ENCODE measurements at regions not wholly inside any gene's neighbourhood (a gene's known extent, or its start where the extent isn't known, plus 50 kb on each side); places are given as distances from the start of the nearest gene placed in this dataset.

GRCh38 chr1:234704106-234704887, 94.3 kb upstream of the IRF2BP2 start:
- Mint-ChIP-seq H3K4me1 (peaks cover 6% of the 10 kb centered on the region), H3K36me3 (peaks cover 6% of the 10 kb centered on the region), H3K9me3 (peaks cover 4% of the 10 kb centered on the region), H3K27ac (peak overlapping the region; percentile 32), H3K27me3 (peaks cover 8% of the 10 kb centered on the region), H3K4me3 (no peak overlapping the region)
- POLR2A ChIA-PET: interaction anchor here (0.5 to 1.1 kb wide), 3 partner anchors 15 to 1133 kb away, joined by 3 read pairs; no protein-coding TSS in a partner anchor
- ATAC-seq (ENCODE audit: low read depth) (no peak), DNase-seq (no peak)

- POLR2A ChIA-PET: no interaction called here
- Mint-ChIP-seq H3K4me3 (no peak overlapping the region), H3K9me3 (peaks cover 2% of the 10 kb centered on the region), H3K36me3 (peaks cover 3% of the 10 kb centered on the region), H3K4me1 (peaks cover 1% of the 10 kb centered on the region), H3K27ac (no peak overlapping the region), H3K27me3 (peaks cover 8% of the 10 kb centered on the region)
- ATAC-seq (ENCODE audit: low read depth): no peak
- no peak for DNase-seq
Observed at GRCh38 chr1:234702342-234703000, 92.5 kb upstream of the IRF2BP2 start.

DNA sequence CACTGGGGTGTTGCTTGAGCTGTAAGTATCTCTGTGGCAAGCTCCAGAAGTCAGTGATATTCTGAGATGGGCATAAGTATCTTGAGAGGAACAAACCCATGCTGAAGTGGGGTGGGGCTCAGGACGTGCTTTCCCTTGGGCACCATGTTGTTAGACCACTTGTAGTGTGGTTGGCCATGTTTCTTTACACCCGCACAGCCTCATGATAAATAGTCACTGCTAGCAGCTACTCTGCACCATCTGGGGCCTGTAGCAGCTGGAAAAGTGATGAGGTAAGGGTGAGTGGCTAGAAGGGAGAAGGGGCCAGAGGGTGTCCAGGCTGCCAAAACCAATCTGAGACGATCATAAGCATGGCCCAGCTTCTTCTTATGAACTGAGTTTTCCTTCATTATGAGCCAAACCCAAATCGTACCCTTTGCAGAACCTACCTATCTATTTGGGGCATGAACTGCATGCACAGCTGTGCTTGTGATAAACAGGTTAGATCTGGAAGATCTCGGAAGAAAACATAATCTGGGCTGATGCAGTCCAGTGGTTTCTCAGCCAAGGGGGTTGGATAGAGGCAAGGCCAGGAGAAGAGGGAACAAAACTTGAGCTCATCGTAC, 91.9 kb upstream of the IRF2BP2 start:
- H3K27ac Mint-ChIP-seq: no peak overlapping the region
- no peak for DNase-seq
- H3K9me3 Mint-ChIP-seq: peaks cover 2% of the 10 kb centered on the region
- peaks cover 1% of the 10 kb centered on the region for H3K4me1 Mint-ChIP-seq
- POLR2A ChIA-PET: no interaction called here
- no peak for ATAC-seq (ENCODE audit: low read depth)
- H3K4me3 Mint-ChIP-seq: no peak overlapping the region
- peaks cover 8% of the 10 kb centered on the region for H3K27me3 Mint-ChIP-seq
- H3K36me3 Mint-ChIP-seq: peaks cover 3% of the 10 kb centered on the region

DNA sequence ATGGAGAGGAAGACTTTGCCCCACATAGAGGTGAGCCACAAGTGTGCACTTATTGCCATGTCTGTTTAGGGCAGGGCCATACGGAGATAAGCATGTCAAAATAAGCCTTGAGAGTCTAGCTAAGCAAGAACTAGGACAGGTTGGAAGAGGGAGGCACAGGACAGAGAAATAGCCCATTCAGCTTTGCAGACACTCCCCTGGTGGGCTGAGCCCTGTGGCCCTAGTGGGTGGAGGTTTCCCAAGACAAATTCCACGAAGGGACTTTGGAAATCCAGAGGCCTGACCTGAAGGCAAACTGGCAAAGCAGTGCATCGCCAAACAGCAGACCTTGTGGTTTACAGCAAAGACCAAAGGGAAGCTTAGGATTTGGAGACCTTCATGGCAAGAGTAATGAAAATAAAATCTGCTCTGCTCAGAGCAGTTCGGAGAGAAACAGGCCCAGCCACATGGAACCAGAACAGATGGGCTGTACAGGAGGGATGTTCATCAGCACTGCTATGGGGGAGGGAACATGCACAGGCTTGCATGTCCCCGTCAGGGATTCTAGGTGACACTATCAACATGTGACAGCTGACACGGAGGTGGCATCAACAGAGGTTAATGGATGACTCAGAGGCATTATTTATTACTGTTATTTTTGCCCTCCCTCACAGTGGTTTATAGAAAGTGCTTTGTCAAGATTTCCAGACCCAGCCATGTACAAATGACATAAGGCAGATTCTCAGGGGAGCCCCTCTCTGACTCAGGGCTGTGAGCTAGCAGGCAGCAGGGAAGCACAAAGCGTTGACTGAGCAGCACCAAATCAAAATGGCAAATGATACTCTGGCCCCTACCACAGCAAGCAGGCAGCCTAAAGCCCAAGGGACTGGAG, 90.1 kb upstream of the IRF2BP2 start:
- H3K4me3 Mint-ChIP-seq: no peak overlapping the region
- POLR2A ChIA-PET: no interaction called here
- H3K4me1 Mint-ChIP-seq: no peaks in the 10 kb centered on the region
- DNase-seq (no peak), ATAC-seq (ENCODE audit: low read depth) (no peak)
- H3K27ac Mint-ChIP-seq: no peak overlapping the region
- peaks cover 3% of the 10 kb centered on the region for H3K36me3 Mint-ChIP-seq
- peaks cover 5% of the 10 kb centered on the region for H3K27me3 Mint-ChIP-seq
- peaks cover 2% of the 10 kb centered on the region for H3K9me3 Mint-ChIP-seq

GRCh38 chr1:234698686-234699085, 88.7 kb upstream of the IRF2BP2 start:
- no peak for ATAC-seq (ENCODE audit: low read depth)
- no peak overlapping the region for H3K27ac Mint-ChIP-seq
- no peaks in the 10 kb centered on the region for H3K36me3 Mint-ChIP-seq
- H3K4me1 Mint-ChIP-seq: no peaks in the 10 kb centered on the region
- no peaks in the 10 kb centered on the region for H3K27me3 Mint-ChIP-seq
- POLR2A ChIA-PET: no interaction called here
- DNase-seq: no peak
- H3K9me3 Mint-ChIP-seq: peaks cover 2% of the 10 kb centered on the region
- H3K4me3 Mint-ChIP-seq: no peak overlapping the region

DNA sequence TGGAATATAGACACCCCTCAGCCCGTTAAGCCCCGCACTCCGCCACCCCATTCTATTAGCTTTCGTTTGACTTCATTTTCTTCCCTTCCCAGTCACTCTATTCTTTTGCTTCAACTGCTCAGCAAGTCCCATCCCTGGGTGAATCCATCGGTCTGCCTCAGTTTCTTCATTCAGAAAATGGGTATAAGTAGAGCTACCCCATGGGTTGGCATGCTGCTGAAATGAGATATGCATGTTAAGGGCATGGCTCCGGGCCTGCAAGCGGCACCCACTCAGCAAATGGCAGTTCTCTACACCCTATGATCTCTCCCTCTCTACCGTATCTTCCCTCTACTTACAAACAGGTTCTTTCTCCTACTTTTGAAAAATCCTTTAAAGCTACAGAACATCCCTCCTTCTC, 87.8 kb upstream of the IRF2BP2 start:
- Mint-ChIP-seq H3K36me3 (no peaks in the 10 kb centered on the region), H3K4me1 (no peaks in the 10 kb centered on the region), H3K4me3 (no peak overlapping the region), H3K9me3 (peaks cover 2% of the 10 kb centered on the region), H3K27me3 (no peaks in the 10 kb centered on the region), H3K27ac (peak overlapping the region; percentile 3)
- DNase-seq (no peak), ATAC-seq (ENCODE audit: low read depth) (no peak)
- POLR2A ChIA-PET: no interaction called here

GRCh38 chr1:234697015-234697414, 87.0 kb upstream of the IRF2BP2 start:
- Mint-ChIP-seq H3K36me3 (no peaks in the 10 kb centered on the region), H3K9me3 (peaks cover under 1% of the 10 kb centered on the region), H3K4me3 (no peak overlapping the region), H3K4me1 (no peaks in the 10 kb centered on the region), H3K27me3 (no peaks in the 10 kb centered on the region), H3K27ac (no peak overlapping the region)
- ATAC-seq (ENCODE audit: low read depth) (no peak), DNase-seq (no peak)
- POLR2A ChIA-PET: no interaction called here

GRCh38 chr1:234696148-234696576, 86.2 kb upstream of the IRF2BP2 start:
- ATAC-seq (ENCODE audit: low read depth): no peak
- Mint-ChIP-seq H3K27ac (no peak overlapping the region), H3K4me1 (no peaks in the 10 kb centered on the region), H3K4me3 (no peak overlapping the region), H3K9me3 (no peaks in the 10 kb centered on the region), H3K27me3 (no peaks in the 10 kb centered on the region), H3K36me3 (no peaks in the 10 kb centered on the region)
- DNase-seq: no peak
- POLR2A ChIA-PET: no interaction called here

GRCh38 chr1:234694661-234695060, 84.7 kb upstream of the IRF2BP2 start:
- Mint-ChIP-seq H3K9me3 (no peaks in the 10 kb centered on the region), H3K27me3 (no peaks in the 10 kb centered on the region), H3K4me3 (no peak overlapping the region), H3K4me1 (no peaks in the 10 kb centered on the region), H3K27ac (no peak overlapping the region), H3K36me3 (no peaks in the 10 kb centered on the region)
- ATAC-seq (ENCODE audit: low read depth): no peak
- no peak for DNase-seq
- POLR2A ChIA-PET: no interaction called here

DNA sequence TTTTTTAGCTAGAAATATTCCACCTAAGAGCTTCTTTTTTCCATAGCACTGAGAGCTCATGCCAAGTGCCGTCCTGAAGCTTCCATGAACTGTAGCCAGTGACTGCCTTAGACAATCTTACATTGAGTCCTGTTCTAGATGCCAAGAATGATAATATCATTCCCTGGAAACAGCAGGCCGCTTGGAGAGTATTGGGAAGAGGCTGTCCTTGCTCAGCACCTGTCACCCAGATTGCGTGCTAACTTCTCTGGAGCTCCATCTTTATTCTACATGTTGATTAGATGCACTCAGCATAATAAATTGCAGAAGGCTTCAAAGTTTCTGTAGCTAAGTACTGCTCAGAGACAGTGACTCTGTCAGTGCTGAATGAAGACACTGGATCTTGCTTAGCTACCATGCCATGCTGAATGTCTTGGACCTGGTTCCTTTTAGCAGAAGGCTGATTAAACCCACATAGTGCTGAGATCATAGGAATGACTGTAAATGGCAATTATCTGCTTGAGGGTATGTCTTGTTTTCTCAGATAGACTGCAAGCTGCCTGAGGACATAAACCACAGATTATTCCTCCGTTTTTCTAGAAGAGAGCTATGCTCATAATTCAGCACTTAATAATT, 83.1 kb upstream of the IRF2BP2 start:
- Mint-ChIP-seq H3K4me1 (no peaks in the 10 kb centered on the region), H3K27me3 (no peaks in the 10 kb centered on the region), H3K9me3 (no peaks in the 10 kb centered on the region), H3K4me3 (no peak overlapping the region), H3K27ac (no peak overlapping the region), H3K36me3 (no peaks in the 10 kb centered on the region)
- POLR2A ChIA-PET: interaction anchor here (1.3 kb wide), 1 partner anchor 31 kb away, joined by 3 read pairs; no protein-coding TSS in a partner anchor
- DNase-seq (no peak), ATAC-seq (ENCODE audit: low read depth) (no peak)

GRCh38 chr1:234691567-234691966, 81.6 kb upstream of the IRF2BP2 start:
- POLR2A ChIA-PET: no interaction called here
- no peak overlapping the region for H3K27ac Mint-ChIP-seq
- H3K4me1 Mint-ChIP-seq: no peaks in the 10 kb centered on the region
- peaks cover under 1% of the 10 kb centered on the region for H3K9me3 Mint-ChIP-seq
- H3K27me3 Mint-ChIP-seq: no peaks in the 10 kb centered on the region
- H3K4me3 Mint-ChIP-seq: no peak overlapping the region
- no peaks in the 10 kb centered on the region for H3K36me3 Mint-ChIP-seq
- ATAC-seq (ENCODE audit: low read depth): no peak
- DNase-seq: no peak

- Mint-ChIP-seq H3K4me1 (no peaks in the 10 kb centered on the region), H3K4me3 (no peak overlapping the region), H3K36me3 (peaks cover 3% of the 10 kb centered on the region), H3K27me3 (no peaks in the 10 kb centered on the region), H3K27ac (no peak overlapping the region), H3K9me3 (peaks cover 3% of the 10 kb centered on the region)
- ATAC-seq (ENCODE audit: low read depth) (no peak), DNase-seq (no peak)
- POLR2A ChIA-PET: no interaction called here
Observed at GRCh38 chr1:234690872-234691271, 80.9 kb upstream of the IRF2BP2 start.

GRCh38 chr1:234689236-234689635, 79.3 kb upstream of the IRF2BP2 start:
- Mint-ChIP-seq H3K4me3 (no peak overlapping the region), H3K36me3 (peaks cover 6% of the 10 kb centered on the region), H3K27me3 (no peaks in the 10 kb centered on the region), H3K9me3 (peaks cover 6% of the 10 kb centered on the region), H3K4me1 (no peaks in the 10 kb centered on the region), H3K27ac (no peak overlapping the region)
- ATAC-seq (ENCODE audit: low read depth): no peak
- DNase-seq: no peak
- POLR2A ChIA-PET: no interaction called here
